Fibroblast of skin of abdomen (primary cell): ENCODE measurements at regions not wholly inside any gene's neighbourhood (a gene's known extent, or its start where the extent isn't known, plus 50 kb on each side); places are given as distances from the start of the nearest gene placed in this dataset.
"Not testable (repeated sequence)": the region's sequence is repeated elsewhere in the genome, so short reads cannot be mapped to it uniquely, and the experiment has no call there.

ENCODE experiments used
- DNase-seq: peaks from one replicate; pipeline ENCODE4 v3.0.0-alpha.2; 2013

DNA sequence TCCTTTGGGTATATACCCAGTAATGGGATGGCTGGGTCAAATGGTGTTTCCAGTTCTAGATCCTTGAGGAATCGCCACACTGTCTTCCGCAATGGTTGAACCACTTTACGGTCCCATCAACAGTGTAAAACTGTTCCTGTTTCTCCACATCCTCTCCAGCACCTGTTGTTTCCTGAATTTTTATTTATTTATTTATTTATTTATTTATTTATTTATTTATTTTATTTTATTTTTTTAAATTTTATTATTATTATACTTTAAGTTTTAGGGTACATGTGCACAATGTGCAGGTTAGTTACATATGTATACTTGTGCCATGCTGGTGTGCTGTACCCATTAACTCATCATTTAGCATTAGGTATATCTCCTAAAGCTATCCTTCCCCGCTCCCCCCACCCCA lies 456.0 kb downstream of the SEMA3D start:
- not testable (repeated sequence) for DNase-seq

DNA sequence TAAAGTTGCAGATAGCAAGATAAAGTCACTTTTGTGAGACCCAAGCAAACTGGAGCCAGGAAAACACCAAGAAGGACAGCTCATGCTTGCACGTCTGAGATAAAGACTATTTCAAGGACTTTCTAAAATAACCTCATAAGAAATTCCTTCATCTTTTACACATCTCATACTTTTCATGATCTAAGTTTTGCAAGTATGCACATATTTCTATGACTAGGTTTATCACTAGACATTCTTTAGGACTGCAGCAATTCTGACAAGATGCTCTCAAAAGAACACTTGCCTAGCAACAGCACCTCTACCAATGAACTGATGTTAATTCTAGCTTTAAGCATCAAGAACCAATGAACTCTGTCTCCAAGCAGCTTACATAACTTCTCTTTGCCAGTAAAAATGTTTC lies 457.6 kb downstream of the SEMA3D start:
- peak; percentile 62 for DNase-seq

DNA sequence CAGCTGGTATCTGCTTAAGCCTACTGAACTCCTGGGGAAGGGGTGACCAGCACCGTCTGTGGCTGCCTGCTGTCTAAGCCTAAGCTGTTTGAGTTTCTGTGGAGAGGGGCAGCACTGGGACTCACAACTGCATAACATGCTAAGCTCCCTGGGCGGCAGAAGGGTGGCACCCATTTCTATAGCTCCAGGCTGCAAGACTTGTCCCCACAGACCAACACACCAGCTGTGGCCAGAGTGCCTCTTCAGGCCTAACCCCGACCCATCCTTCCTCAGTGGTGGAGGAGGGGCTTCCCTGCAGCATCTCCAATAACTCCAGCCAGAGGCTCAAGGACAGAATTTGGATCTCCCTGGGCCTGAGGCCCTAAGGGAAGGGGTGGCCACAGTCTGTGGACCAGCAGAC lies 464.1 kb downstream of the SEMA3D start:
- no peak for DNase-seq

DNA sequence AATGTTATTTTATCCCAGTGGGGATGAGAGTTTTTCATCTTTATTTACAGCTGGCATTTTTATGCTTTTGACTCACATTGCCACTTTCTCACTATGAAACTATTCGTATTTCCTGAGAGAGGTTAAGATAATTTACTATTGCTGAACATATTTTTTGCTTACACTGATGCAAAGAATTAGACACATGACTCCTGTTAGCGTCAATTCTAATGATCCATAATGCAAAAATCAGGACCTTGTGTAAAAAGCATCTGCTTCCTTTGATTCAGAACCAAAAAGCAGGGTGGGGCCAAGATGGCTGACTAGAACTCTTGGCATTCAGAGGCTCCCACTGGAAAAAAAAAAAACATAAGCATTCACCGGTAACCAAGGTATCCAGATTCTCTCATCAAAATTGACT lies 464.8 kb downstream of the SEMA3D start:
- DNase-seq, result peak; percentile 59

DNA sequence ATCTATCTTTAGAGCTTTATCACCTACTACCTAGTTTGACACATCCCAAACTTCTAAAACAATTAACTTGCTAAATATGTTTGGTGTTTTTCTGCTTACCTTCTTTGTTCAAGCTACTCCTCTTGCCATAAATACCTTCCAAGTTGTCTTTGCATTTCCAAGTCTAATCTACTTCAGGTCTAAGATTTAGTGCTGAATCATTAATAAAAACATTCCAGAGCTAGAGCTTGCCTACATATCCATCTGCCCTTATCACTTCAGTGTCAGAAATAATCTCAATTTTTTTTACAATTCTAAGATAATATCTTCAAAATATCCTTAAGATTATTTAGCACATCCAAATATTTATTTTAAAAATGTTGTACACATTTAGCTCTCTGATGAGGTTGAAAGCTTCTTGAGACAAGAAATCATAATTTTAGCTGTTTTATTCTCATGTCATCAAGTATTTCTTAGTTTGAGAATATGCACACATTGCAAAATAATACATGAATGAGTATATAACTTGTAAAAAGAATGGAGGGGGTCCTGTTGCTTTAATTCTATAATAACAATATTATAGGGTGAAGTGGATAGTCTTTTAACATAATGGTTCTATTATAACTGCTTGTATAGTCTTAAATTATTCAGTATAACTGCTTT lies 466.3 kb downstream of the SEMA3D start:
- DNase-seq, result no peak

DNA sequence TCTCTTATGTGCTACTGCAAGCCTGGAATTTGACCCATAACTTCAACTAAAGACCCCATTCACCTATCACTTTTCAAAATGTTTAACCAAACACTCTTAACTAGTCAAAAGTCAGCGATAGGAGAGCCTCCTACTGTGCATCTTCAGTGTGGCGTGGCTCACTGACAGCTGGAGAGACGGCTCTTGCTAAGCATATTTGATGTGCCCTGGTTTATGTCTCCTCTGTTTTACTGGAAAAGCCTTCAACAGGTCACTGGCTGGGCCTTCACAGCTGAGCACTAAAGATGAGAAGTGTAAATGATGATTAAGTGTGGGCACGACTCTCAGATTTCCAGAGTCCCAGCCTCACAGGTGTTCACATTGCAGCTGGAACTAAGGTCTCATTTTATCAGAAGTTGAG lies 472.1 kb downstream of the SEMA3D start:
- no peak for DNase-seq

DNA sequence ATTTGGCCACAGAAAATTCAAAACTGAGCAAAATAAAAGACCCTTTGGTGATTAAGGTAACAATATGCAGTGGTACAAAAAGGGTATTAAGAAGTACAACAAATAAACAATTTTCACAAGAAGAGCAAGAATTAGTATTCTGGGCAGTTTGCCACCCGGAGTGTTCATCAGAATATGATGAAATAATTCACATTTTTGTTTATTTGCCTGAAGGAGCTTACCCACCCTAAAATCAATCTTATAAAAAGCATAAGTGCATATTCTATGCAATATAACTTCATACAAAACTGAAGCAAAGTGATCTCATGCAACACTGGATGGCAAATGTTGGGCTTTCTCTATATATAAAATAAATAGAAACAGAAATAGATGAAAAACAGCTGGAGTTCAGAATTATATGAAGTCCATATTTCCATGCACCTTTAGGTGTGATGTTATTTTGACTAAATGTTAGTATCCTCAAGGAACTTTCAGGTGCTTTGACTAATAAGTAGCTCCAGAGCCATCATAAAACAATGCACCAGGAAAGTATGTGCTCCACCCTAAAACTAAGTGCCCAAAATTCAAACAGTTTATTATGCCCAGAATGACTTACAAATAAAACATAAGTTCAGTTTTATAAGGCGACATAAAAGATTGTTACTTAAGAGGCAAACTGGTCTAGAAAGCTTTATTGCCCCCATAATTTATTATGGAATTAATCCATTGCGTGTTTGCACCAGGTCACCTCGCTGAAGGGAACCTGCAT lies 474.3 kb downstream of the SEMA3D start:
- no peak for DNase-seq

DNA sequence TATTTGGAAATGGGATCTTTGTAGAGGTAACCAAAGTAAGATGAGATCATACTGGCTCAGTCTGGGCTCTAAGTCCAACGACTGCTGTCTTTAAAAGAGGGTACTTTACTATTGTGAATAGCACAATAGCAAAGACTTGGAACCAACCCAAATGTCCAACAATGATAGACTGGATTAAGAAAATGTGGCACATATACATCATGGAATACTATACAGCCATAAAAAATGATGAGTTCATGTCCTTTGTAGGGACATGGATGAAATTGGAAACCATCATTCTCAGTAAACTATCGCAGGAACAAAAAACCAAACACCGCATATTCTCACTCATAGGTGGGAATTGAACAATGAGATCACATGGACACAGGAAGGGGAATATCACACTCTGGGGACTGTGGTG lies 476.3 kb downstream of the SEMA3D start:
- DNase-seq, result not testable (repeated sequence)

DNA sequence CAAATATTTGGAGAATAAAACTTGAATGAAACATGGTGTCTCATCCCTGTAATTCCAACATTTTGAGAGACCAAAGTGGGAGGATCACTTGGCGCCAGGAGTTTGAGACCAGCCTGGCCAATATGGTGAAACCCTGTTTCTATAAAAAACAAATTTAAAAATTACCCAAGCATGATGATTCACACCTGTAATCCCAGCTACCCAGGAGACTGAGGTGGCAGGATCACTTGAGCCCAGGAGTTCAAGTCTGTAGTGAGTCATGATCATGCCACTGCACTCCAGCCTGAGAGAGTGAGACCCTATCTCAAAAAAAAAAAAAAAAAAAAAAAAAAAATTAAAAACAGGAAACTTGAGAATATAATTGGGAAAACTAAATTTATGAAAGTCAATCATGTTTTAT lies 481.1 kb downstream of the SEMA3D start:
- no peak for DNase-seq

DNA sequence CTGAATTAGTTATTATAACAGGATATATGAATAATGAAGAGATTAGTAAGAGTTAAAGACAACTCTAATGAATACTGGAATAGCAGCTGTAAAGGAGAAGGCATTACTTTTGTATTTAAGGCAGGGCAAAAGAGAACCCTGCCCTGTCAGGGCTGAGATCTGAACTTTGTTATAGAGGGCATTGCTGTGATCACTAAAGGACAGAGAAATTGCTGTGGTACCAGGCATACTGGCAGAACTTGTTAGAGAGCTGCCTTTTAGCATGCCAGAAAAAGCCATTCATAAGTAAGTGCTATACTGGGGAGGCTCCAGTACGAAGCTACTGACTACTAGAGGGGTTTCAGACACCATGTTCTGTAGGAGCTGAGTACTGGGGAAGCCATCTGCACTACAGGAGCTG lies 481.8 kb downstream of the SEMA3D start:
- DNase-seq, result no peak

DNA sequence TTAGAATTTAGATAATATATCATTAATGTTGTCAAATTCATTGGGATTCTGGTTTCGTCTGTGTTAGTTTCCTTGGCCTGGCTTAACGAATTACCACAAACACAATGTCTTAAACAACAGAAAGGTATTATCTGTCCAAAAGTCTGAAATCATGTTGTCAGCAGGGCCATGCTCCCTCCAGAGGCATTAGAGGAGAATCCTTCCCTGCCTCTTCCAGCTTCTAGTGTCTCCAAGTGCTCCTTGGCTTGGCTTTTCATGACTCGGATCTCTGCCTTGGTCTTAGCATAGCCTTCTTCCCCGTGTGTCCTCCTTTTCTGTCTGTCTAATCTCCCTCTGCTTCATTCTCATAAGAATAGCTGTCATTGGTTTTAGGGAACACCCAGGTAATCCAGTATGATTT lies 482.5 kb downstream of the SEMA3D start:
- no peak for DNase-seq

DNA sequence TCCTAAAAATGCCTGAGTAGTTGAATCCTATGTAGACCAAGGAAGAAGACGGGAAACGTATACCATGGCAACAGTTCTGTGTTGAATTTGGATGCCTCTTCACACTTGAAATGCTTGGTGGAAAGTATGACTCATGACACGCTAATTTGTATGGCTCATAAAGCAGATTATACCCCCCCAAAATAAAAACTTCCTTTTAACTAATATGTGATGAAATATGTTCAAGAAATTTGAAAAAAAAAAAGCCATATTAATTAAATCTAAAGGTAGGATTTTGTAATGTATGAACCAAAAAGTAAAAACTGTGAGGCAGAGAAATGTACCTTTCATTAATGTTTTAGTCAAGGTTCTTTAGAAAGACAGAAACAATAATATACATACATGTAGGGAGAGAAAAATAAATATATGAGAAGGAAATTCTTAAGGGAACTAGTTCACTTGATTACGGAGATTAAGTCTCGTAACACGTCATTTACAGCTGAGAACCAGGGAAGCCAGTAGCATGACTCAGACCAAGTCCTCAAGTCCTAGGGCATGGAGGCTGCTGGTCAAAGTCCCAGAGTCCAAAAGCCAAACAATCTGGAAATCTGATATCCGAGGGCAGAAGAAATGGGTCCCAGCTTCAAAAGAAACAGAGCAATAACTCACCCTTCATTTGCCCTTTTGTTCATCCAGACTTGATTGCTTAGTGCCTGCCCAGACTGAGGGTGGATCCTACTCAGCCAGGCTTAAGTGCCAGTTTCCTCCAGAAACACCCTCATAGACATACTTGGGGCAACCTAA lies 485.1 kb downstream of the SEMA3D start:
- DNase-seq, result peak; percentile 80

DNA sequence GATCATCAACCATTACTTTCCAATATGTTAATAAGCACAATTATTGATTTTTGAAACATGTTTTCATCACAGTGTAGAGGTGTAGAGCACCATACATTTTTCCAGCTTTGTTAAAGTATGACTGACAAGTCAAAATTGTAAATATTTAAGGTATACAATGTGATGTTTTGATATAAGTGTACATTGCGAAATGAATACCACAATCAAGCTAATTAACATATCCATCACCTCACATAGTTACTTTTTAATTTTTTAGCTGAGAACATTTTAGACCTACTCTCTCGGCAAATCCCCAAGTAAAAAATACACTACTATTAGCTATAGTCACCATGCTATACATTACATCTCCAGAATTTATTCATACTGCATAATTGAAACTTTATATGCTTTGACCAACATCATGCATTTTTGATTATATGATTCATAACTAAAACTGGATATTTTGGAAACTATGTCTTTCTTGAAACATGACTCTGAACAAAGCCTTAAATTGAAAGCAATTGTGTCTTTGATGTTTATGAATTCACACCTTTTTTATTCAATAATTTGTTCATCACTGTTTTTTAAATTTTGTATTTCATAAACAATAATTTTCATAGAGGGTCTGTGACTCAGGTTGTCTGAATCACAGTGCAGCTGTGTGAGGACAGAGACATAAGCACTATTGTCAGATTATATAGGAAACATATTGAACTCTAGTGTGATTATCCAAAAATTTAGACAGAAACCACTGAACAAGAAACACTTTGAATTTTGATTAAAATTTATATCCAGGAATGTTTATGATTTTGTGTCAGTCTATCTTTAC lies 486.1 kb downstream of the SEMA3D start:
- DNase-seq, result no peak

DNA sequence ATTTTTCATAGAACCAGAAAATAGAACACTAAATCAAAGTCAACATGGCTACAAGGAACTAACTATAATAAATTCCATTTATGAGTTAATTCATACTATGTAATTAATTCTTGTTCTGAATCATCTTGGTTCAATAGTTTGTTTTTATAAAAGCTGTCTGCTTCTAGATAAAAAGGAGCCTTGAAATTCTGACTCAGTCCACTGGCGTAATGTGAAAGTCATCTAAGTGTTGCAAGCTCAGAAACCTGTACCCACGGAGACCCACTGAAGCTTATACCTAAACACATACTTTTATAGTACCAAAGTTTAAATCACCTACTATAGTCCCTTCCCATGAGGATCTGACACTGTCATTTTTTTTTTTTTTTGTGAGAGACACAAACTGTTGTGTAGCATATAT lies 489.4 kb downstream of the SEMA3D start:
- DNase-seq, result peak; percentile 76

DNA sequence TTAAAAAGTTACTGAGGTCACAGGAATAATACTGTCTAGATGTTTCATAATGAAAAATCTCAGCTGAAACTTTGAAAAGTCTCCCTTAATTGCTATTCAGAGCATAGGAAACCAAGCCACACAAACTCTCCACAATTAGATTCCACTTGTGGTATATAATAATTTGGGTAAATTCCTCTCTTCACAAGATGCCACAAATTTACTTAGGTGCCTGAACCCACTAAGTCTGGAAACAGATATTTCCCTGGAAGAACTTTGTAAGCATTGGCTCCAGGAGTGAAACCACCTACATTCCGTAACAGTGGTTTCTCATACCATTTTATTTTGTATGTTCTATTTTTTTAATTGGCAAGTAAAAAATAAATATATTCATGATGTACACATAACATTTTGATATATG lies 493.4 kb downstream of the SEMA3D start:
- peak; percentile 55 for DNase-seq

DNA sequence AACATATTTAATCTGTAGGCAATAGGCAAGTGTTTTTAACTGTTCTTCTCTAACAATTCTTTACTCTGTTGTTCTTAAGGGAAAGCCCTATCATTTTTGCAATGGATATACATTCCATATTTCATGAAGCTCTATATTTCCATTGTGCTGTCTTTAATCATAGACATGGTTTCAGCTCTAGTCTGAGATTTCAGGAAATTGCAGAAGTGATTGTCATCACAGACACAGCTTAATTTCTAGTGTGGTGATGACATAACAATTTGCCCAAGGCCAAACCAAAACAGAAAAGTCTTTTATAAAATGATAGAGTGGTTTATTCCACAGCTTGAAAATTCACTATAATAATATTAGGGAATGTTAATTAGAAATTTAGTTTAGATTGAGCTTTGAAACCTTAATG lies 494.1 kb upstream of the SEMA3A start:
- DNase-seq, result peak; percentile 78

DNA sequence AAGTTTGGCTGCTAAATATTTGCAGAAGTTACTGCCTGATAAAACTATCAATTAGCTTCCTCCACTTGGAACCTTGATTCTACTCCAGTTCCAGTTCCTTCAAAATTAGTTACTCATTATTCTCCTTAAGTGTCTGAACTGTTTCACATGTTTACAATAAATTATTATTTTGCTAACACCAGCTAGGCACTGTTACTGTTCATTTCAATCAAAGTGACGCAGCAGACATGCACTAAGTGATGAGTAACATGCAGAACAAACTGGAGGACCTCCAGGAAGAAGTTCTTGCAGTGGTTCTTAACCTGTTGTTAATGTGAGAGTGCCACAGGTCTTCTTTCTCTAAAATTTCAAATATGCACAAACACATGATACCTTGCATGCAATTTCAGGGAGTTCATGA lies 491.8 kb upstream of the SEMA3A start:
- DNase-seq, result peak; percentile 39

DNA sequence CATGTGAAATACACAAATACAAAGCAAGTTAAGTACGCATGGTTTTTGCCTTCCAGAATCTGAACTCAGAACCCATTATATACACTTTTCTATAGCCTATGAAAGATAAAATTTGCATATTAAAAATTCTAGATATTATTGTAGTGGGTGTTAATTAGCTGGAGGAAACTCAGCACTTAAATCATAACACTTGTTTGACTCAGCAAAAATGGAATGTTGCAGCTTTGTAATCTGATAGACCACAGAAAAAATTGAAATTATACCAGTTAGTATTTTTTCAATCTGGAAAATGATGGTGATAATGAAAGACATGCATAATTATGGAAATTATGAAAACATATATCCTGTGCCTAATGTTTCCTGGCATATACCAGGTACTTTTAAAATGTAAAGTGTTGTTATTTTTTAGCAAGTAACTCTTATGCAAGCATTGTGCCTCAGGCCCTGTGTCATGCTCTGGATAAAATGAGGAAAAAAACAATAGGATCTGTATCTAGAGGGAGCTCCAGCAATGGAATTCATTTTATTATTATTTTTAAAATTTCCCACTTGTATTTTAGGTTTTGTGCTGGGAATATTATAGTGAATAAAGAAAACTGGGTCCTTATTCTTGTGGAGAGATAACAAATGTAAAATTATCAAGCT lies 490.4 kb upstream of the SEMA3A start:
- no peak for DNase-seq

DNA sequence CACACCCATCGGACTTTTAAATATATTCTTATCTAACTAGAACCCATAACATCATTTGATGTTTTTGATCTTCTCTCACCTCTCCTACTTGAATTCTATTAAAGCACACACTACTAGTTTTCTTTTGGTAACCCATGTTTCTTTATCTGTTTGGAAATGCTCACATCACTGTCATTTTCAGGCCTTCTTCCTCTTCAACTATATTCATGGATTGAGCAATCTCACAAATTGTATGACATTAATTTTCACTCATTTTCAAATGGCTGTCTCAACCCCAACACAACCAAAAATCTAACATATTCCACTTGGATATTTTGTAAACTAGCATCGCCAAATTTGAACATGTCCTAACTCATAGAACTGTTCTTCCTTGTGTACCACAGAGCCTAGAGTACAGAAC lies 488.0 kb upstream of the SEMA3A start:
- DNase-seq, result no peak

DNA sequence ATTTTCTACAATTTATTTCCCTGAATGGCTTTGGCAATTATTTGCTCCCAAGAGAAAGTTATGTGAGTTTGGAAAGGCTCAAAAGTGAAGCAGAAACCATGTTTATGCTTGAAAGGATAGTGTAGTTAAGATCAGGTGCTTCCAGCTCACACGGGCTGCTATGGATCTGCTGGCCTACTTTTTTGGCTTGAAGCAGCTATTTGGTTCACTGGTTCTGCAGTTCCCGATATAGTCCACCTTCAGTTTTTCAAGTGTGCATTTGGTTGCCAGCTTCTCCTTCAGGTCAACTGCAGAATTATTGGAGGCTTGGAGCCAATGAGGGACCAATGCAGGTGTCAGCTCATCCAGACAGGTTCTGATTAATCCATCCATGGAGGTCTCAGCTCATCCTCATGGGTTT lies 484.3 kb upstream of the SEMA3A start:
- no peak for DNase-seq

DNA sequence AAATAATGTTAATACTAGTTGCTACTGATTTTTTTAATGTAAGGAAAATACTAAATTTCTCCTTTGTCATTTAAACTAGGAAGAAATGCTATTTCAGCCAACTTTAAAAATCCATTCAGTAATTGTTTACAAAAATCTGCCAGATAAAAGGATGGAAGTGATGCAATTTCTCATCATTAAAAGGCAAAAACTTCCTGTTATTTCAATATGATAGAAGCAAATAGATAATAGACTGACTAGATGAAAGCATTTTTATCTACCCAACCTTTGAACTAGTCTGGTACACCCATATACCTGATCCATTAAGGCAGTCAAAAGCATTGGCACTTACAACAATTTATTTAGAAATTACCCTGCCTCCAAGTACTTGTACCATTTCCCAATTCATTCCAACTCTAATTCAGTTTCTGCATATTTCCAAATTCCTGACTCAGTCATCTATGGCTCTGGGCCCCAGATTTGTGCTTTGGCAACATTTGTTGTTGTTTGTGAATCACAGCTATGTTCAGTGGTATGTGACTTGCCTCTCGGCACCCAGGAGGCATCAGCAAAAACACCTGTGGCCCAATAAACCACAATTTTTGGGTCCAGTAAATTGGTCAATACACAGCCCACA lies 482.6 kb upstream of the SEMA3A start:
- no peak for DNase-seq

DNA sequence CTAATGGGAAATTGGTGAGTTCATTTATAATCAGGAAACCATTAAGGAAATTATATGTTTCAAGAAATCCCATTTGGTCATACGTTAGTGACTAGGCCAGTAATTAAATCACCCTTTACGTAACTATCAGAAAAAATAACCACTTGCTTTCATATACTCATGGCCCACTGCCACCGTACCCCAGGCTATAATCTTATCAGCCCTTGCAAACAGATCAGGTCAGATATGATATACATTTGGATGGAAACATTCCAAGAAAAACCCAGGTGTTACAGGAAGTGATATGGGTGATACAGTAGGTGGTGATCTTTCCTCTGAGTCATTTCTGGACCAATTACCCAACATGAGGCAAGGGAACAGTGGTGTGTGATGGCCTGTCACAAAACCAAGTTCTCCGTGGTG lies 481.0 kb upstream of the SEMA3A start:
- DNase-seq, result no peak
